Kidney (tissue), 13 donors: ENCODE measurements at regions not wholly inside any gene's neighbourhood (a gene's known extent, or its start where the extent isn't known, plus 50 kb on each side); places are given as distances from the start of the nearest gene placed in this dataset.

Source experiments
- DNase-seq, 5 donors: peaks; one replicate each; pipeline ENCODE4 v3.0.0-alpha.2; 2013 to 2020
- FAIRE-seq: peaks from 2 replicates; lab custom pipeline; 2012; peaks lifted over from hg19 to GRCh38; lab: Jason Lieb, UNC
- H3K27ac ChIP-seq, 2 donors: one replicate each; pipeline ENCODE4 v1.7.0; 2013; ENCODE audit warnings: low read depth in 2 of 2, low read length in 2 of 2, inconsistent platforms in 1 of 2
- H3K27me3 ChIP-seq: one replicate; pipeline ENCODE4 v1.7.1; 2013; ENCODE audit warnings: low read length, inconsistent platforms; ENCODE audit not compliant: control insufficient read depth, insufficient read depth
- H3K36me3 ChIP-seq, 3 donors: one replicate each; pipeline versions ENCODE4 v1.7.0 to v1.7.1; 2013; ENCODE audit warnings: low read length in 3 of 3, control low read depth in 1 of 3, inconsistent platforms in 1 of 3; ENCODE audit not compliant: insufficient read depth in 3 of 3, control insufficient read depth in 2 of 3
- H3K4me1 ChIP-seq, 3 donors: one replicate each; pipeline versions ENCODE4 v1.7.0 to v1.7.1; 2013; ENCODE audit warnings: low read length in 3 of 3, inconsistent platforms in 1 of 3, low read depth in 1 of 3; ENCODE audit not compliant: control insufficient read depth in 2 of 3, insufficient read depth in 2 of 3
- H3K4me3 ChIP-seq, 3 donors: one replicate each; pipeline versions ENCODE4 v1.7.0 to v1.8.1; 2013; ENCODE audit warnings: low read length in 3 of 3, control low read depth in 1 of 3, inconsistent platforms in 1 of 3
- H3K9ac ChIP-seq, 3 donors: one replicate each; pipeline versions ENCODE4 v1.7.0 to v1.7.1; 2013; ENCODE audit warnings: low read length in 3 of 3, control low read depth in 1 of 3, inconsistent platforms in 1 of 3
- H3K9me3 ChIP-seq, 3 donors: one replicate each; pipeline versions ENCODE4 v1.7.0 to v1.7.1; 2013; ENCODE audit warnings: low read length in 3 of 3, control low read depth in 1 of 3, inconsistent platforms in 1 of 3; ENCODE audit not compliant: control insufficient read depth in 2 of 3, insufficient read depth in 1 of 3
- CTCF ChIP-seq: IDR thresholded peaks from 3 replicates; pipeline ENCODE4 v1.5.1; 2012; ENCODE audit warnings: mild to moderate bottlenecking, moderate library complexity, borderline replicate concordance; ENCODE audit not compliant: insufficient read depth; ENCODE audit errors: extremely low read depth
- intact Hi-C: fragments of 100-400 bp; cut with DNase I; formaldehyde crosslinking; loops from one replicate; pipeline ENCODE4 v1.11.1; 2022
- donor health status: control.
- donor health status: control.
- donor health status: control.
- donor health status: control.
- donor health status: control.
- donor health status: DM: yes; HTN: yes; CAD: no.
- donor health status: Normal renal cell carcinoma (clear cell type).

- intact Hi-C loops = loop anchor here (10.0 kb wide), 1 partner anchor 92 kb away; no protein-coding TSS in a partner anchor
- DNase-seq (no peak), FAIRE-seq (no peak)
- Histone ChIP-seq H3K4me3 (no peak overlapping the region), H3K36me3 (no peaks in the 10 kb centered on the region), H3K27me3 (no peaks in the 10 kb centered on the region), H3K27ac (peak overlapping the region; percentile 27 to 74), H3K4me1 (peaks cover 25 to 28% (median 26%) of the 10 kb centered on the region in 3 donors), H3K9ac (no peak overlapping the region), H3K9me3 (no peaks in the 10 kb centered on the region)
- no peak for TF ChIP-seq CTCF
Observed at GRCh38 chr2:41962922-41963622, 84.7 kb upstream of the PKDCC start.

- Histone ChIP-seq H3K9me3 (no peaks in the 10 kb centered on the region), H3K27me3 (no peaks in the 10 kb centered on the region), H3K4me3 (no peak overlapping the region), H3K4me1 (peaks cover 25 to 28% (median 26%) of the 10 kb centered on the region in 3 donors), H3K36me3 (no peaks in the 10 kb centered on the region), H3K27ac (peak overlapping the region; percentile 61 to 74), H3K9ac (no peak overlapping the region)
- FAIRE-seq (no peak), DNase-seq (peak; percentile 93 to 98 (median 95))
- intact Hi-C loops = loop anchor here (10.0 kb wide), 1 partner anchor 91 kb away; no protein-coding TSS in a partner anchor
- no peak for TF ChIP-seq CTCF
Observed at GRCh38 chr2:41963661-41964525, 83.9 kb upstream of the PKDCC start.

DNA sequence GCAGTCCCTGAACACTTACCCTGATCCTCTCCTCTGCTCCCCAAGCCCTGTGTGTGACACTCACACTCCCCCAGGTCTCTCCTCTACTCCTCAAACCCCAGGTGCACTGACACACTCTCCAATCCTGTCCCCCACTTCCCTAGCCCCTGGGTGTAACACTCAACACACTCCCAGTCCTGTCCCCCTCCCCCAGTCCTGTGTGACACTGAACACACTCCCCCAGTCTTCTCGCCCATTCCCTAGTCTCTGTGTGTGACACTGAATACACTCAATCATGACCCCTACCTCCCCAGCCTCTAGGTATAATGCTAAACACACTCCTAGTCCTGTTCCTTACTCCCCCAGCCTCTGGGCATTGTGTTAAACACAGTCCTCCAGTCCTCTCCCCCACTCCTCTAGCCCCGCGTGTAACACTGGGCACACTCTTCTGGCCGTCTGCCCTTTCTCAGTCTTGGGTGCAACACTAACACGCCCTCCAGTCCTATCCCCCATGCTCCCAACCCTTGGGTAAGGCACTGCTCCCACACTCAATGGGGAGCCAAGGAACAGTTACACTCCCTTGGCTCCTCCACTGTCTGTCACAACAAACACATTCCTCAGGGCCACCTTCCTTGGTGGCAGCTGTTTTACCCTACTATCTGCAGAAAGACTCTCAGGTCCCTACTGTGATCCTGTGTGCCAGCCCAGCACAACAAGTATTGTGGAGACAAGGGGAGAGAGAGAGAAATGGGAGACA is 82.5 kb upstream of the PKDCC start:
- Histone ChIP-seq H3K4me1 (peaks cover 25 to 28% (median 26%) of the 10 kb centered on the region in 3 donors), H3K27ac (peak overlapping the region in 1 of 2 donors; percentile 74), H3K36me3 (no peaks in the 10 kb centered on the region), H3K9ac (no peak overlapping the region), H3K4me3 (no peak overlapping the region), H3K27me3 (no peaks in the 10 kb centered on the region), H3K9me3 (no peaks in the 10 kb centered on the region)
- TF ChIP-seq CTCF = no peak
- FAIRE-seq (no peak), DNase-seq (no peak)
- intact Hi-C loops = loop anchor here (10.0 kb wide), 1 partner anchor 89 kb away; no protein-coding TSS in a partner anchor
